ENCODE measurements at regions not wholly inside any gene's neighbourhood (a gene's known extent, or its start where the extent isn't known, plus 50 kb on each side); places are given as distances from the start of the nearest gene placed in this dataset.
"Not testable (repeated sequence)": the region's sequence is repeated elsewhere in the genome, so short reads cannot be mapped to it uniquely, and the experiment has no call there.

GRCh38 chr20:54744097-54744496 lies 268.7 kb downstream of the DOK5 start:
- DNase-seq (ENCODE audit: insufficient read length, low spot score) (no peak), FAIRE-seq (no peak)
- TF ChIP-seq CTCF (IDR thresholded peaks at IDR 0.05; ENCODE audit: insufficient read depth, missing control alignments) = no peak

- FAIRE-seq = no peak
- DNase-seq (ENCODE audit: insufficient read length, low spot score) = no peak
- no peak for TF ChIP-seq CTCF (IDR thresholded peaks at IDR 0.05; ENCODE audit: insufficient read depth, missing control alignments)
These were observed 266.8 kb downstream of the DOK5 start for GRCh38 chr20:54742193-54742592.

- no peak for DNase-seq (ENCODE audit: insufficient read length, low spot score)
- TF ChIP-seq CTCF (IDR thresholded peaks at IDR 0.05; ENCODE audit: insufficient read depth, missing control alignments) = no peak
- FAIRE-seq = no peak
These were observed 261.0 kb downstream of the DOK5 start for GRCh38 chr20:54736421-54736820.

GRCh38 chr20:54733687-54734086 lies 258.3 kb downstream of the DOK5 start:
- FAIRE-seq = no peak
- DNase-seq (ENCODE audit: insufficient read length, low spot score) = no peak
- TF ChIP-seq CTCF (IDR thresholded peaks at IDR 0.05; ENCODE audit: insufficient read depth, missing control alignments) = no peak

GRCh38 chr20:54727490-54727889 lies 252.1 kb downstream of the DOK5 start:
- TF ChIP-seq CTCF (IDR thresholded peaks at IDR 0.05; ENCODE audit: insufficient read depth, missing control alignments) = no peak
- FAIRE-seq (no peak), DNase-seq (ENCODE audit: insufficient read length, low spot score) (no peak)

GRCh38 chr20:54726687-54727300 lies 251.4 kb downstream of the DOK5 start:
- FAIRE-seq = no peak
- no peak for DNase-seq (ENCODE audit: insufficient read length, low spot score)
- peak; percentile 27 for TF ChIP-seq CTCF (IDR thresholded peaks at IDR 0.05; ENCODE audit: insufficient read depth, missing control alignments)

- DNase-seq (ENCODE audit: insufficient read length, low spot score); FAIRE-seq: not testable (repeated sequence)
These were observed 249.9 kb downstream of the DOK5 start for GRCh38 chr20:54725266-54725665.

GRCh38 chr20:54723723-54724122 lies 248.3 kb downstream of the DOK5 start:
- DNase-seq (ENCODE audit: insufficient read length, low spot score) = no peak
- no peak for FAIRE-seq
- no peak for TF ChIP-seq CTCF (IDR thresholded peaks at IDR 0.05; ENCODE audit: insufficient read depth, missing control alignments)

All from D721Med (cell line).